Thoracic aorta (tissue), 2 donors: ENCODE measurements at regions not wholly inside any gene's neighbourhood (a gene's known extent, or its start where the extent isn't known, plus 50 kb on each side); places are given as distances from the start of the nearest gene placed in this dataset.

Experiments
- ATAC-seq: fragments of 150-250 bp; one replicate; pipeline ENCODE4 v1.8.0; 2017; ENCODE audit warnings: low read depth; ENCODE audit not compliant: insufficient number of reproducible peaks, low FRiP score
- DNase-seq: peaks from one replicate; pipeline ENCODE4 v3.0.0-alpha.2; 2020; ENCODE audit warnings: low spot score
- H3K27ac ChIP-seq, 2 donors: fragments of 200-600 bp; sonication (generic); 1 replicate in 1 of 2; 2 replicates in 1 of 2; pipeline ENCODE4 v1.5.1; 2016; ENCODE audit warnings: mild to moderate bottlenecking in 2 of 2, moderate library complexity in 2 of 2
- H3K27me3 ChIP-seq: fragments of 200-600 bp; sonication (generic); replicated peaks from 2 replicates; pipeline ENCODE4 v1.6.0; 2016; ENCODE audit warnings: mild to moderate bottlenecking; ENCODE audit not compliant: insufficient read depth
- H3K36me3 ChIP-seq: fragments of 200-600 bp; sonication (generic); one replicate; pipeline ENCODE4 v1.5.1; 2016
- H3K4me1 ChIP-seq, 2 donors: fragments of 200-600 bp; sonication (generic); 1 replicate in 1 of 2; 2 replicates in 1 of 2; pipeline versions ENCODE4 v1.5.1 to v1.6.0; 2016; ENCODE audit warnings: low read depth in 2 of 2, mild to moderate bottlenecking in 1 of 2; ENCODE audit not compliant: control insufficient read depth in 1 of 2
- H3K4me3 ChIP-seq: fragments of 200-600 bp; sonication (generic); 2 replicates; pipeline ENCODE4 v1.5.1; 2016; ENCODE audit warnings: mild to moderate bottlenecking
- H3K9me3 ChIP-seq: fragments of 200-600 bp; sonication (generic); 2 replicates; pipeline ENCODE4 v1.5.1; 2016
- CTCF ChIP-seq: fragments of 200-600 bp; sonication (generic); IDR thresholded peaks from one replicate; pipeline ENCODE4 v1.5.1; 2019; ENCODE audit warnings: antibody characterized with exemption

- TF ChIP-seq CTCF = no peak
- no peaks in the 10 kb centered on the region for H3K9me3 ChIP-seq
- DNase-seq (no peak), ATAC-seq (no peak)
- H3K36me3 ChIP-seq = no peaks in the 10 kb centered on the region
- H3K4me1 ChIP-seq = peaks cover 0 to 8% of the 10 kb centered on the region in 2 donors
- H3K27me3 ChIP-seq = no peaks in the 10 kb centered on the region
- no peak overlapping the region for H3K4me3 ChIP-seq
- H3K27ac ChIP-seq = no peak overlapping the region
These were observed 185.9 kb upstream of the ZNF618 start for GRCh38 chr9:113690055-113690740.

GRCh38 chr9:113692256-113692655 is 183.9 kb upstream of the ZNF618 start:
- Histone ChIP-seq H3K27me3 (no peaks in the 10 kb centered on the region), H3K4me1 (peaks cover 0 to 8% of the 10 kb centered on the region in 2 donors)
- ATAC-seq = no peak

GRCh38 chr9:113694912-113695311 is 181.2 kb upstream of the ZNF618 start:
- Histone ChIP-seq H3K4me1 (no peaks in the 10 kb centered on the region), H3K27ac (no peak overlapping the region), H3K9me3 (peaks cover 3% of the 10 kb centered on the region), H3K4me3 (no peak overlapping the region), H3K27me3 (no peaks in the 10 kb centered on the region), H3K36me3 (no peaks in the 10 kb centered on the region)
- DNase-seq (no peak), ATAC-seq (no peak)
- TF ChIP-seq CTCF = no peak

More at GRCh38 chr9:113692256-113692655, 183.9 kb upstream of the ZNF618 start:
- no peak for DNase-seq
- Histone ChIP-seq H3K4me3 (no peak overlapping the region), H3K27ac (no peak overlapping the region), H3K9me3 (peaks cover 3% of the 10 kb centered on the region), H3K36me3 (no peaks in the 10 kb centered on the region)
- TF ChIP-seq CTCF = no peak

- Histone ChIP-seq H3K9me3 (peaks cover 3% of the 10 kb centered on the region), H3K4me3 (no peak overlapping the region), H3K27ac (no peak overlapping the region), H3K27me3 (no peaks in the 10 kb centered on the region), H3K4me1 (no peaks in the 10 kb centered on the region), H3K36me3 (no peaks in the 10 kb centered on the region)
- no peak for TF ChIP-seq CTCF
- no peak for DNase-seq
- ATAC-seq = no peak
These were observed 180.7 kb upstream of the ZNF618 start for GRCh38 chr9:113695440-113695851.

- Histone ChIP-seq H3K27ac (no peak overlapping the region), H3K4me1 (no peaks in the 10 kb centered on the region), H3K9me3 (peaks cover 3% of the 10 kb centered on the region), H3K4me3 (no peak overlapping the region), H3K27me3 (no peaks in the 10 kb centered on the region), H3K36me3 (no peaks in the 10 kb centered on the region)
- no peak for TF ChIP-seq CTCF
- ATAC-seq = no peak
- no peak for DNase-seq
These were observed 180.2 kb upstream of the ZNF618 start for GRCh38 chr9:113695901-113696300.
